ENCODE measurements at regions not wholly inside any gene's neighbourhood (a gene's known extent, or its start where the extent isn't known, plus 50 kb on each side); places are given as distances from the start of the nearest gene placed in this dataset.

DNA sequence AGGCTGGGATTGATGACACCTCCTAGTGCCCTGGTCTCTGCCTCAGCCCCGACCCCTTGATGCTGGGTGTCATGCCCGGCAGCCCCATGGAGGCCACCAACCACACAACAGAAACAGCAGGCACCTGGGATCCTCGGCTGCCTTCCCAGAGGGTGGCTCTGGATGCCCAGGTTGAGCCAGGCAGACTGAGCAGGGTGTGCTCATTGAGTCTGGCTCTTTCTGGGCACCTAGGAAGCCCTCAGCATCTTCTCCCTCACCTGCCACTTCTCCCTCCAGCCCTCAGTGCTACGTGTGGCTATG lies 484.5 kb upstream of the MGMT start:
- CTCF ChIA-PET (ENCODE audit: low intra/inter-chr PET ratio, low total read pairs): no interaction called here
- Histone ChIP-seq H3K4me1 (ENCODE audit: insufficient read depth, low read length) (no peaks in the 10 kb centered on the region), H3K4me3 (replicated peaks in 1 of 3; ENCODE audit: insufficient read depth in 1 of 3, low read depth in 2 of 3, low read length in 3 of 3) (no peak overlapping the region), H3K27ac (ENCODE audit: extremely low read length, insufficient read depth, low read length) (no peak overlapping the region), H4K20me1 (ENCODE audit: insufficient read depth, low read length) (no peaks in the 10 kb centered on the region), H3K4me2 (ENCODE audit: low read depth, low read length) (no peak overlapping the region), H2AFZ (ENCODE audit: low read length) (no peak overlapping the region), H3K9ac (ENCODE audit: insufficient read depth, low read depth, low read length) (no peak overlapping the region), H3K27me3 (ENCODE audit: control insufficient read depth in 1 of 2, insufficient read depth in 2 of 2, low read length in 2 of 2) (peaks cover 5 to 18% of the 10 kb centered on the region in 2 experiments; a peak in 2 of 5 replicates), H3K9me3 (ENCODE audit: low read length) (no peaks in the 10 kb centered on the region), H3K36me3 (replicated peaks in 1 of 2; ENCODE audit: control insufficient read depth in 1 of 2, insufficient read depth in 2 of 2, low read length in 2 of 2) (no peaks in the 10 kb centered on the region), H3K79me2 (ENCODE audit: insufficient read depth, low read length) (no peaks in the 10 kb centered on the region)
- intact Hi-C loops (cut with micrococcal nuclease; ENCODE audit: unreplicated experiment): no loop called here
- no TSS peak for BruUV-seq (replicated peaks)
- ATAC-seq: no peak
- in situ Hi-C loops (cut with HindIII; ENCODE audit: extremely low pct_ligation_motif_present, low pct_unique_long_range_greater_than_20kb): no loop called here
- no peak for FAIRE-seq
- POLR2A ChIA-PET: no interaction called here
- no peak for DNase-seq (ENCODE audit: low spot score)
- TF ChIP-seq, protein P1, sequence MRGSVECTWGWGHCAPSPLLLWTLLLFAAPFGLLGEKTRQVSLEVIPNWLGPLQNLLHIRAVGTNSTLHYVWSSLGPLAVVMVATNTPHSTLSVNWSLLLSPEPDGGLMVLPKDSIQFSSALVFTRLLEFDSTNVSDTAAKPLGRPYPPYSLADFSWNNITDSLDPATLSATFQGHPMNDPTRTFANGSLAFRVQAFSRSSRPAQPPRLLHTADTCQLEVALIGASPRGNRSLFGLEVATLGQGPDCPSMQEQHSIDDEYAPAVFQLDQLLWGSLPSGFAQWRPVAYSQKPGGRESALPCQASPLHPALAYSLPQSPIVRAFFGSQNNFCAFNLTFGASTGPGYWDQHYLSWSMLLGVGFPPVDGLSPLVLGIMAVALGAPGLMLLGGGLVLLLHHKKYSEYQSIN (CRISPR knock-in tag; IDR thresholded peaks at IDR 0.05; ENCODE audit: borderline replicate concordance): no peak
- TF ChIP-seq, protein P2, sequence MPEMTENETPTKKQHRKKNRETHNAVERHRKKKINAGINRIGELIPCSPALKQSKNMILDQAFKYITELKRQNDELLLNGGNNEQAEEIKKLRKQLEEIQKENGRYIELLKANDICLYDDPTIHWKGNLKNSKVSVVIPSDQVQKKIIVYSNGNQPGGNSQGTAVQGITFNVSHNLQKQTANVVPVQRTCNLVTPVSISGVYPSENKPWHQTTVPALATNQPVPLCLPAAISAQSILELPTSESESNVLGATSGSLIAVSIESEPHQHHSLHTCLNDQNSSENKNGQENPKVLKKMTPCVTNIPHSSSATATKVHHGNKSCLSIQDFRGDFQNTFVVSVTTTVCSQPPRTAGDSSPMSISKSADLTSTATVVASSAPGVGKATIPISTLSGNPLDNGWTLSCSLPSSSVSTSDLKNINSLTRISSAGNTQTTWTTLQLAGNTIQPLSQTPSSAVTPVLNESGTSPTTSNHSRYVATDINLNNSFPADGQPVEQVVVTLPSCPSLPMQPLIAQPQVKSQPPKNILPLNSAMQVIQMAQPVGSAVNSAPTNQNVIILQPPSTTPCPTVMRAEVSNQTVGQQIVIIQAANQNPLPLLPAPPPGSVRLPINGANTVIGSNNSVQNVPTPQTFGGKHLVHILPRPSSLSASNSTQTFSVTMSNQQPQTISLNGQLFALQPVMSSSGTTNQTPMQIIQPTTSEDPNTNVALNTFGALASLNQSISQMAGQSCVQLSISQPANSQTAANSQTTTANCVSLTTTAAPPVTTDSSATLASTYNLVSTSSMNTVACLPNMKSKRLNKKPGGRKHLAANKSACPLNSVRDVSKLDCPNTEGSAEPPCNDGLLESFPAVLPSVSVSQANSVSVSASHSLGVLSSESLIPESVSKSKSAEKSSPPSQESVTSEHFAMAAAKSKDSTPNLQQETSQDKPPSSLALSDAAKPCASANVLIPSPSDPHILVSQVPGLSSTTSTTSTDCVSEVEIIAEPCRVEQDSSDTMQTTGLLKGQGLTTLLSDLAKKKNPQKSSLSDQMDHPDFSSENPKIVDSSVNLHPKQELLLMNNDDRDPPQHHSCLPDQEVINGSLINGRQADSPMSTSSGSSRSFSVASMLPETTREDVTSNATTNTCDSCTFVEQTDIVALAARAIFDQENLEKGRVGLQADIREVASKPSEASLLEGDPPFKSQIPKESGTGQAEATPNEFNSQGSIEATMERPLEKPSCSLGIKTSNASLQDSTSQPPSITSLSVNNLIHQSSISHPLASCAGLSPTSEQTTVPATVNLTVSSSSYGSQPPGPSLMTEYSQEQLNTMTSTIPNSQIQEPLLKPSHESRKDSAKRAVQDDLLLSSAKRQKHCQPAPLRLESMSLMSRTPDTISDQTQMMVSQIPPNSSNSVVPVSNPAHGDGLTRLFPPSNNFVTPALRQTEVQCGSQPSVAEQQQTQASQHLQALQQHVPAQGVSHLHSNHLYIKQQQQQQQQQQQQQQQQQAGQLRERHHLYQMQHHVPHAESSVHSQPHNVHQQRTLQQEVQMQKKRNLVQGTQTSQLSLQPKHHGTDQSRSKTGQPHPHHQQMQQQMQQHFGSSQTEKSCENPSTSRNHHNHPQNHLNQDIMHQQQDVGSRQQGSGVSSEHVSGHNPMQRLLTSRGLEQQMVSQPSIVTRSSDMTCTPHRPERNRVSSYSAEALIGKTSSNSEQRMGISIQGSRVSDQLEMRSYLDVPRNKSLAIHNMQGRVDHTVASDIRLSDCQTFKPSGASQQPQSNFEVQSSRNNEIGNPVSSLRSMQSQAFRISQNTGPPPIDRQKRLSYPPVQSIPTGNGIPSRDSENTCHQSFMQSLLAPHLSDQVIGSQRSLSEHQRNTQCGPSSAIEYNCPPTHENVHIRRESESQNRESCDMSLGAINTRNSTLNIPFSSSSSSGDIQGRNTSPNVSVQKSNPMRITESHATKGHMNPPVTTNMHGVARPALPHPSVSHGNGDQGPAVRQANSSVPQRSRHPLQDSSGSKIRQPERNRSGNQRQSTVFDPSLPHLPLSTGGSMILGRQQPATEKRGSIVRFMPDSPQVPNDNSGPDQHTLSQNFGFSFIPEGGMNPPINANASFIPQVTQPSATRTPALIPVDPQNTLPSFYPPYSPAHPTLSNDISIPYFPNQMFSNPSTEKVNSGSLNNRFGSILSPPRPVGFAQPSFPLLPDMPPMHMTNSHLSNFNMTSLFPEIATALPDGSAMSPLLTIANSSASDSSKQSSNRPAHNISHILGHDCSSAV (CRISPR knock-in tag; IDR thresholded peaks at IDR 0.05; ENCODE audit: borderline replicate concordance): no peak
- TF ChIP-seq, protein P3, sequence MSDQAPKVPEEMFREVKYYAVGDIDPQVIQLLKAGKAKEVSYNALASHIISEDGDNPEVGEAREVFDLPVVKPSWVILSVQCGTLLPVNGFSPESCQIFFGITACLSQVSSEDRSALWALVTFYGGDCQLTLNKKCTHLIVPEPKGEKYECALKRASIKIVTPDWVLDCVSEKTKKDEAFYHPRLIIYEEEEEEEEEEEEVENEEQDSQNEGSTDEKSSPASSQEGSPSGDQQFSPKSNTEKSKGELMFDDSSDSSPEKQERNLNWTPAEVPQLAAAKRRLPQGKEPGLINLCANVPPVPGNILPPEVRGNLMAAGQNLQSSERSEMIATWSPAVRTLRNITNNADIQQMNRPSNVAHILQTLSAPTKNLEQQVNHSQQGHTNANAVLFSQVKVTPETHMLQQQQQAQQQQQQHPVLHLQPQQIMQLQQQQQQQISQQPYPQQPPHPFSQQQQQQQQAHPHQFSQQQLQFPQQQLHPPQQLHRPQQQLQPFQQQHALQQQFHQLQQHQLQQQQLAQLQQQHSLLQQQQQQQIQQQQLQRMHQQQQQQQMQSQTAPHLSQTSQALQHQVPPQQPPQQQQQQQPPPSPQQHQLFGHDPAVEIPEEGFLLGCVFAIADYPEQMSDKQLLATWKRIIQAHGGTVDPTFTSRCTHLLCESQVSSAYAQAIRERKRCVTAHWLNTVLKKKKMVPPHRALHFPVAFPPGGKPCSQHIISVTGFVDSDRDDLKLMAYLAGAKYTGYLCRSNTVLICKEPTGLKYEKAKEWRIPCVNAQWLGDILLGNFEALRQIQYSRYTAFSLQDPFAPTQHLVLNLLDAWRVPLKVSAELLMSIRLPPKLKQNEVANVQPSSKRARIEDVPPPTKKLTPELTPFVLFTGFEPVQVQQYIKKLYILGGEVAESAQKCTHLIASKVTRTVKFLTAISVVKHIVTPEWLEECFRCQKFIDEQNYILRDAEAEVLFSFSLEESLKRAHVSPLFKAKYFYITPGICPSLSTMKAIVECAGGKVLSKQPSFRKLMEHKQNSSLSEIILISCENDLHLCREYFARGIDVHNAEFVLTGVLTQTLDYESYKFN (CRISPR knock-in tag; conservative IDR thresholded peaks at IDR 0.05): no peak
- TF ChIP-seq DNMT1 (CRISPR knock-in tag; IDR thresholded peaks at IDR 0.05) (no peak), NFRKB (IDR thresholded peaks at IDR 0.05) (no peak), NAIF1 (CRISPR knock-in tag; IDR thresholded peaks at IDR 0.05; ENCODE audit: borderline replicate concordance) (no peak), TMF1 (CRISPR knock-in tag; IDR thresholded peaks at IDR 0.05; ENCODE audit: low read depth) (no peak)
- TF ChIP-seq, protein P4, sequence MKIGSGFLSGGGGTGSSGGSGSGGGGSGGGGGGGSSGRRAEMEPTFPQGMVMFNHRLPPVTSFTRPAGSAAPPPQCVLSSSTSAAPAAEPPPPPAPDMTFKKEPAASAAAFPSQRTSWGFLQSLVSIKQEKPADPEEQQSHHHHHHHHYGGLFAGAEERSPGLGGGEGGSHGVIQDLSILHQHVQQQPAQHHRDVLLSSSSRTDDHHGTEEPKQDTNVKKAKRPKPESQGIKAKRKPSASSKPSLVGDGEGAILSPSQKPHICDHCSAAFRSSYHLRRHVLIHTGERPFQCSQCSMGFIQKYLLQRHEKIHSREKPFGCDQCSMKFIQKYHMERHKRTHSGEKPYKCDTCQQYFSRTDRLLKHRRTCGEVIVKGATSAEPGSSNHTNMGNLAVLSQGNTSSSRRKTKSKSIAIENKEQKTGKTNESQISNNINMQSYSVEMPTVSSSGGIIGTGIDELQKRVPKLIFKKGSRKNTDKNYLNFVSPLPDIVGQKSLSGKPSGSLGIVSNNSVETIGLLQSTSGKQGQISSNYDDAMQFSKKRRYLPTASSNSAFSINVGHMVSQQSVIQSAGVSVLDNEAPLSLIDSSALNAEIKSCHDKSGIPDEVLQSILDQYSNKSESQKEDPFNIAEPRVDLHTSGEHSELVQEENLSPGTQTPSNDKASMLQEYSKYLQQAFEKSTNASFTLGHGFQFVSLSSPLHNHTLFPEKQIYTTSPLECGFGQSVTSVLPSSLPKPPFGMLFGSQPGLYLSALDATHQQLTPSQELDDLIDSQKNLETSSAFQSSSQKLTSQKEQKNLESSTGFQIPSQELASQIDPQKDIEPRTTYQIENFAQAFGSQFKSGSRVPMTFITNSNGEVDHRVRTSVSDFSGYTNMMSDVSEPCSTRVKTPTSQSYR (CRISPR knock-in tag; IDR thresholded peaks at IDR 0.05; ENCODE audit: borderline replicate concordance): no peak
- TF ChIP-seq, protein P5, sequence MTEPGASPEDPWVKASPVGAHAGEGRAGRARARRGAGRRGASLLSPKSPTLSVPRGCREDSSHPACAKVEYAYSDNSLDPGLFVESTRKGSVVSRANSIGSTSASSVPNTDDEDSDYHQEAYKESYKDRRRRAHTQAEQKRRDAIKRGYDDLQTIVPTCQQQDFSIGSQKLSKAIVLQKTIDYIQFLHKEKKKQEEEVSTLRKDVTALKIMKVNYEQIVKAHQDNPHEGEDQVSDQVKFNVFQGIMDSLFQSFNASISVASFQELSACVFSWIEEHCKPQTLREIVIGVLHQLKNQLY (CRISPR knock-in tag; IDR thresholded peaks at IDR 0.05): no peak
- 17% methylated on average over 1 of the region's 4 CpGs for WGBS (ENCODE audit: low lambda C conversion rate)

Data from HepG2 (cell line).